ENCODE measurements at regions not wholly inside any gene's neighbourhood (a gene's known extent, or its start where the extent isn't known, plus 50 kb on each side); places are given as distances from the start of the nearest gene placed in this dataset.

GRCh38 chr18:67043276-67043675 lies 439.4 kb upstream of the CDH19 start:
- no peak overlapping the region for H3K27ac ChIP-seq (ENCODE audit: low read depth, low read length, severe bottlenecking)
- no peaks in the 10 kb centered on the region for H3K9me3 ChIP-seq (ENCODE audit: control insufficient read depth, low read length)
- WGBS, 2 experiments (ENCODE audit: insufficient coverage in 2 of 2) = 93 to 97% methylated on average over 4 to 10 of the region's 11 CpGs
- H3K36me3 ChIP-seq (ENCODE audit: control insufficient read depth, insufficient read depth, low read length) = no peaks in the 10 kb centered on the region
- H3K4me3 ChIP-seq (ENCODE audit: extremely low read depth, insufficient read depth, low read length, poor library complexity, severe bottlenecking) = no peak overlapping the region
- H3K4me1 ChIP-seq (ENCODE audit: control insufficient read depth, insufficient read depth, low read length, poor library complexity, severe bottlenecking) = no peaks in the 10 kb centered on the region

GRCh38 chr18:67041334-67041733 lies 437.4 kb upstream of the CDH19 start:
- Histone ChIP-seq H3K9me3 (ENCODE audit: control insufficient read depth, low read length) (no peaks in the 10 kb centered on the region), H3K36me3 (ENCODE audit: control insufficient read depth, insufficient read depth, low read length) (no peaks in the 10 kb centered on the region), H3K4me3 (ENCODE audit: extremely low read depth, insufficient read depth, low read length, poor library complexity, severe bottlenecking) (no peak overlapping the region), H3K4me1 (ENCODE audit: control insufficient read depth, insufficient read depth, low read length, poor library complexity, severe bottlenecking) (no peaks in the 10 kb centered on the region), H3K27ac (ENCODE audit: low read depth, low read length, severe bottlenecking) (no peak overlapping the region)
- no CpG with 5 or more reads among the region's 2 CpGs for WGBS, 2 experiments (ENCODE audit: insufficient coverage in 2 of 2)

GRCh38 chr18:67035026-67035425 lies 431.1 kb upstream of the CDH19 start:
- no peaks in the 10 kb centered on the region for H3K36me3 ChIP-seq (ENCODE audit: control insufficient read depth, insufficient read depth, low read length)
- H3K9me3 ChIP-seq (ENCODE audit: control insufficient read depth, low read length) = no peaks in the 10 kb centered on the region
- no peaks in the 10 kb centered on the region for H3K4me1 ChIP-seq (ENCODE audit: control insufficient read depth, insufficient read depth, low read length, poor library complexity, severe bottlenecking)
- no peak overlapping the region for H3K27ac ChIP-seq (ENCODE audit: low read depth, low read length, severe bottlenecking)
- no peak overlapping the region for H3K4me3 ChIP-seq (ENCODE audit: extremely low read depth, insufficient read depth, low read length, poor library complexity, severe bottlenecking)
- 46% methylated on average over 2 of the region's 4 CpGs; no CpG with 5 or more reads in 1 of the 2 experiments for WGBS, 2 experiments (ENCODE audit: insufficient coverage in 2 of 2)

- Histone ChIP-seq H3K4me3 (ENCODE audit: extremely low read depth, insufficient read depth, low read length, poor library complexity, severe bottlenecking) (no peak overlapping the region), H3K4me1 (ENCODE audit: control insufficient read depth, insufficient read depth, low read length, poor library complexity, severe bottlenecking) (no peaks in the 10 kb centered on the region), H3K27ac (ENCODE audit: low read depth, low read length, severe bottlenecking) (no peak overlapping the region), H3K9me3 (ENCODE audit: control insufficient read depth, low read length) (no peaks in the 10 kb centered on the region), H3K36me3 (ENCODE audit: control insufficient read depth, insufficient read depth, low read length) (no peaks in the 10 kb centered on the region)
Measured at GRCh38 chr18:67023059-67023458, 419.2 kb upstream of the CDH19 start.

GRCh38 chr18:67010919-67011318 lies 407.0 kb upstream of the CDH19 start:
- H3K4me3 ChIP-seq (ENCODE audit: extremely low read depth, insufficient read depth, low read length, poor library complexity, severe bottlenecking) = no peak overlapping the region
- H3K36me3 ChIP-seq (ENCODE audit: control insufficient read depth, insufficient read depth, low read length) = no peaks in the 10 kb centered on the region
- H3K27ac ChIP-seq (ENCODE audit: low read depth, low read length, severe bottlenecking) = no peak overlapping the region
- H3K9me3 ChIP-seq (ENCODE audit: control insufficient read depth, low read length) = no peaks in the 10 kb centered on the region
- peaks cover 4% of the 10 kb centered on the region for H3K4me1 ChIP-seq (ENCODE audit: control insufficient read depth, insufficient read depth, low read length, poor library complexity, severe bottlenecking)

- Histone ChIP-seq H3K9me3 (ENCODE audit: control insufficient read depth, low read length) (no peaks in the 10 kb centered on the region), H3K27ac (ENCODE audit: low read depth, low read length, severe bottlenecking) (no peak overlapping the region), H3K36me3 (ENCODE audit: control insufficient read depth, insufficient read depth, low read length) (no peaks in the 10 kb centered on the region), H3K4me3 (ENCODE audit: extremely low read depth, insufficient read depth, low read length, poor library complexity, severe bottlenecking) (no peak overlapping the region), H3K4me1 (ENCODE audit: control insufficient read depth, insufficient read depth, low read length, poor library complexity, severe bottlenecking) (peaks cover 4% of the 10 kb centered on the region)
- WGBS, 2 experiments (ENCODE audit: insufficient coverage in 2 of 2) = no CpG with 5 or more reads among the region's 1 CpG
Measured at GRCh38 chr18:67007999-67008398, 404.1 kb upstream of the CDH19 start.

GRCh38 chr18:67007085-67007484 lies 403.2 kb upstream of the CDH19 start:
- WGBS, 2 experiments (ENCODE audit: insufficient coverage in 2 of 2) = 75 to 83% methylated on average over 1 of the region's 1 CpG
- Histone ChIP-seq H3K36me3 (ENCODE audit: control insufficient read depth, insufficient read depth, low read length) (no peaks in the 10 kb centered on the region), H3K9me3 (ENCODE audit: control insufficient read depth, low read length) (no peaks in the 10 kb centered on the region), H3K4me1 (ENCODE audit: control insufficient read depth, insufficient read depth, low read length, poor library complexity, severe bottlenecking) (peaks cover 4% of the 10 kb centered on the region), H3K27ac (ENCODE audit: low read depth, low read length, severe bottlenecking) (no peak overlapping the region), H3K4me3 (ENCODE audit: extremely low read depth, insufficient read depth, low read length, poor library complexity, severe bottlenecking) (no peak overlapping the region)

- no peak overlapping the region for H3K4me3 ChIP-seq (ENCODE audit: extremely low read depth, insufficient read depth, low read length, poor library complexity, severe bottlenecking)
- WGBS, 2 experiments (ENCODE audit: insufficient coverage in 2 of 2) = 91 to 100% methylated on average over 2 of the region's 4 CpGs
- no peaks in the 10 kb centered on the region for H3K36me3 ChIP-seq (ENCODE audit: control insufficient read depth, insufficient read depth, low read length)
- no peaks in the 10 kb centered on the region for H3K4me1 ChIP-seq (ENCODE audit: control insufficient read depth, insufficient read depth, low read length, poor library complexity, severe bottlenecking)
- H3K9me3 ChIP-seq (ENCODE audit: control insufficient read depth, low read length) = no peaks in the 10 kb centered on the region
- no peak overlapping the region for H3K27ac ChIP-seq (ENCODE audit: low read depth, low read length, severe bottlenecking)
Measured at GRCh38 chr18:67001052-67001451, 397.2 kb upstream of the CDH19 start.

GRCh38 chr18:66999003-66999402 lies 395.1 kb upstream of the CDH19 start:
- Histone ChIP-seq H3K9me3 (ENCODE audit: control insufficient read depth, low read length) (no peaks in the 10 kb centered on the region), H3K4me1 (ENCODE audit: control insufficient read depth, insufficient read depth, low read length, poor library complexity, severe bottlenecking) (no peaks in the 10 kb centered on the region), H3K27ac (ENCODE audit: low read depth, low read length, severe bottlenecking) (no peak overlapping the region), H3K36me3 (ENCODE audit: control insufficient read depth, insufficient read depth, low read length) (no peaks in the 10 kb centered on the region), H3K4me3 (ENCODE audit: extremely low read depth, insufficient read depth, low read length, poor library complexity, severe bottlenecking) (no peak overlapping the region)

- WGBS, 2 experiments (ENCODE audit: insufficient coverage in 2 of 2) = 78 to 100% methylated on average over 1 to 2 of the region's 2 CpGs
- peaks cover 3% of the 10 kb centered on the region for H3K4me1 ChIP-seq (ENCODE audit: control insufficient read depth, insufficient read depth, low read length, poor library complexity, severe bottlenecking)
- H3K4me3 ChIP-seq (ENCODE audit: extremely low read depth, insufficient read depth, low read length, poor library complexity, severe bottlenecking) = no peak overlapping the region
Measured at GRCh38 chr18:66995270-66995669, 391.4 kb upstream of the CDH19 start.

GRCh38 chr18:66994790-66995189 lies 390.9 kb upstream of the CDH19 start:
- WGBS, 2 experiments (ENCODE audit: insufficient coverage in 2 of 2) = no CpG with 5 or more reads among the region's 2 CpGs
- H3K4me1 ChIP-seq (ENCODE audit: control insufficient read depth, insufficient read depth, low read length, poor library complexity, severe bottlenecking) = peaks cover 3% of the 10 kb centered on the region
- H3K36me3 ChIP-seq (ENCODE audit: control insufficient read depth, insufficient read depth, low read length) = no peaks in the 10 kb centered on the region
- no peak overlapping the region for H3K4me3 ChIP-seq (ENCODE audit: extremely low read depth, insufficient read depth, low read length, poor library complexity, severe bottlenecking)
- no peaks in the 10 kb centered on the region for H3K9me3 ChIP-seq (ENCODE audit: control insufficient read depth, low read length)
- no peak overlapping the region for H3K27ac ChIP-seq (ENCODE audit: low read depth, low read length, severe bottlenecking)

More at GRCh38 chr18:66995270-66995669, 391.4 kb upstream of the CDH19 start:
- Histone ChIP-seq H3K36me3 (ENCODE audit: control insufficient read depth, insufficient read depth, low read length) (no peaks in the 10 kb centered on the region), H3K9me3 (ENCODE audit: control insufficient read depth, low read length) (no peaks in the 10 kb centered on the region), H3K27ac (ENCODE audit: low read depth, low read length, severe bottlenecking) (no peak overlapping the region)

GRCh38 chr18:66993492-66993891 lies 389.6 kb upstream of the CDH19 start:
- Histone ChIP-seq H3K27ac (ENCODE audit: low read depth, low read length, severe bottlenecking) (no peak overlapping the region), H3K9me3 (ENCODE audit: control insufficient read depth, low read length) (no peaks in the 10 kb centered on the region), H3K4me1 (ENCODE audit: control insufficient read depth, insufficient read depth, low read length, poor library complexity, severe bottlenecking) (peaks cover 3% of the 10 kb centered on the region), H3K4me3 (ENCODE audit: extremely low read depth, insufficient read depth, low read length, poor library complexity, severe bottlenecking) (no peak overlapping the region), H3K36me3 (ENCODE audit: control insufficient read depth, insufficient read depth, low read length) (no peaks in the 10 kb centered on the region)
